HG03558 (cell line): ENCODE measurements at regions not wholly inside any gene's neighbourhood (a gene's known extent, or its start where the extent isn't known, plus 50 kb on each side); places are given as distances from the start of the nearest gene placed in this dataset.

Source experiments
- ATAC-seq: cut with Tn5 transposase; IDR thresholded peaks from one replicate; pipeline ENCODE4 v1.9.1; 2021; ENCODE audit warnings: moderate number of reproducible peaks; ENCODE audit not compliant: unreplicated experiment; ENCODE audit errors: extremely low read depth

DNA sequence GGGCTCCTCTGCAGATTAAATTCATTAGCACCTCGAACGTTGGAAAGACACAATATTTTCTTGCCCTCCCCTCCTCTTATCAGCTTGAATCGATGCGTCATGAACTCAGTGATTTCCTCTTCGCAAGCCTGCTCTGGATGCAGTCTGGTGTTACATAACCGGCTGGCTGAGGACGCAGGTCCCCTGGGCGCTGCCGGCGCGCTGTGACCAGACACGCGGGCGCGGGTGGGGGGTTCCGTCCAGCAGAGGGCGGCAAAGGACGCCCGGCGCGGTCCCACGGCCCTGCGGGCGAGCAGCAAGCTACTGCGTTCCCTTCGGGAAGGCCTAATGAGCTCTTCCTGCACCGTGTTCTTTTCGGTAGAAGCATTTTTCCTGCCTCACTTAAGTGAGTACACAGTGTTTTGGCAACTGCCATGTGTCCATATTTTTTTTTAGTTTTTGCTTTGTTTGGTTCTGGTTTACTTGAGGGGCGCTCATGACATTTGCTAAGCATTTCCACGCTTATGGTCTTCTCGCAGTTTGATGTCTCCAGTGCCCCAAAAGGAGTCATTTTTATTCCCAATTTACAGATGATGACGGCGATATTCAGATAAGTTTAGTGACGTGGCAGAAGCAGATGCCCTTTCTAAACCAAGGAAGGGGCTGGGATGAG lies 112.2 kb upstream of the MBNL2 start:
- ATAC-seq = peak; percentile 92

DNA sequence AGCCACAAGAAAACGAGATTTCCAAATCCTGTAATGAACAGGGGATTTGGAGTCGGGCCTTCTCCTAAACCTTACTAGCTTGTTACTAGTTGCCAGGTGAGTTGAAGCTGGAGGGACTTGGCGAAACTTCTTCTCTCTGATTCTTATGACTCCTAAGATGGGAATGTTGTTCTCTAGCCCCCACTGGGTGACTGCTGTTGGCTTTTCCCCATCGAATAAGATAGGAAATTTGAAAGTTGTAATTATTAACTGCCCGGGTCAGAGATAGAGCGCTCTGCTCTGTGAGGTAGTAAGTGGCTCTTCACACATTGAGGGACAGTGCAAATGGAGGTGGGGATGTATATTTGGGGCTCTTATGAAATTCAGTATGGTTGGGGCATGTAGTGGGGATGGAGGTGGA lies 111.2 kb upstream of the MBNL2 start:
- ATAC-seq = no peak

- ATAC-seq = no peak
These were observed 110.4 kb upstream of the MBNL2 start for GRCh38 chr13:97111756-97112155.

DNA sequence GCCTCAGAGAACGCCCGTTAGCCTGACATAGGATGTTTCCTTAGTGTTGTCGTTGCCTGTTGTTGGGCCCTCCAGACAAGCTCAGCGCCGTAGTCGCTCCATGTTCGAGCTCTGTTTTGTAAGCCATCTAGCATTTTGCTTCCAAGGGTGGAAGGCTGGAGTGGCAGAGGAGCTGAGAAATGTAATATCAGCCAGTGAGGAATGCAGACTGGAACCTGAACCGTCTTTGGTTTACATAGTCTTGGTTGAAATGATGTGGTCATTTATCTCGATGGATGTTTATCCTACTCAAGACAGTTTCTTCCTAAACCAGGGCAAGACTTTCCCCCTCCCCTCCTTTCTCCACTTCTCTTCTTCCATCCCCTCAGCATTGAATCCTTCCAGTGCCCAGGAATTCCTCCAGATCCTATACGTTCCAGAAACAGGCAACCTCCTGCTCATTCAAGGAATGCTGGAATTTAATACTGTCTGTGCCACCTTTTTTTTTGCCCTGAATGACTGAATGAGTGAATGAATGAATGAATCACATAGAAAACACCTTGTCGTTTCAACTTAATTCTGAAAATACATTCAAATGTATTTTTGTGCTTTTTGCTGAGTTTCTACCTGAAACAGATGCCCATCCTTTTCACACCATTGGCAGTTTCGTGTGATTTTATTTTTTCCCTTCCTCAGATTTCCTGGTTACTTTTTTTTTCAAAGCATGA lies 109.5 kb upstream of the MBNL2 start:
- ATAC-seq = no peak

- no peak for ATAC-seq
These were observed 108.7 kb upstream of the MBNL2 start for GRCh38 chr13:97113231-97114001.

DNA sequence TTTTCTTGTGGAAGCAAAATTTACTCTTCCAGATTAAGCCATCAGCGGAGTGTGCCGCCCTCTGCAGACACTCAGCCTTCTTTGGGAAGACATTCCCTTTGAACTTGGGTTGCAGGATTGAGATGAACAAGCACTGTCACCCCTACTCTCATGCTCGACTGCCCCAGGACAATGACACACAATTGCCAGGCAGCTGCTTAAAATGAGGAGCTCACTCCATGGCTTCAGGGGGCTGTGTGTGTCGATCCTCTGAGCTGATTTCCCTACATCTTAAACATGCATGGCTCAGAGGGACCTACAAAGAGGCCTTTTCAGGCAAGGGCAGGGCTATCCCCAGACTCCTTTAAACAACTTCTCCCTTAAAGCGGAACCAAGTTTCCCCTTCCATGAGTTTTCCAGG lies 107.5 kb upstream of the MBNL2 start:
- no peak for ATAC-seq

DNA sequence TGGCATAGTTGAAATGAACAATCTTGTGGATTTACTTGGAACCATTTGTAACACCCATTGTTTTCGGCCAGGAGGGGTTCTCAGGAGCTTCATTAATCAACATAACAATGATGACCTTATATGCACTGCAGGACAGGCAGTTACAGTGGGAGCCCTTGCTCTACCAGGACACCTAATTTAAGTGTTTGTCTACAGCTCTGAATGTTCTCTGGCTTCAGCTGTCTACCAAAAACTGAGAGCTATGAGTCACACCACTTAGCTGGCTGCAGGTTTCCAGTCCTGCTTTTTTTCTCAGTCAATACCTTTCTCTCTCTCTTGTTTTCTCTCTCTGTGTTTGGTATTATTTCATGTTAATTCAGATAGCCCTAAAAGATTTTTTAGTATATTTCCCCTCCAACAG lies 105.4 kb upstream of the MBNL2 start:
- peak; percentile 82 for ATAC-seq

- ATAC-seq = no peak
These were observed 104.7 kb upstream of the MBNL2 start for GRCh38 chr13:97117388-97117910.

- ATAC-seq = no peak
These were observed 102.2 kb upstream of the MBNL2 start for GRCh38 chr13:97119943-97120342.

DNA sequence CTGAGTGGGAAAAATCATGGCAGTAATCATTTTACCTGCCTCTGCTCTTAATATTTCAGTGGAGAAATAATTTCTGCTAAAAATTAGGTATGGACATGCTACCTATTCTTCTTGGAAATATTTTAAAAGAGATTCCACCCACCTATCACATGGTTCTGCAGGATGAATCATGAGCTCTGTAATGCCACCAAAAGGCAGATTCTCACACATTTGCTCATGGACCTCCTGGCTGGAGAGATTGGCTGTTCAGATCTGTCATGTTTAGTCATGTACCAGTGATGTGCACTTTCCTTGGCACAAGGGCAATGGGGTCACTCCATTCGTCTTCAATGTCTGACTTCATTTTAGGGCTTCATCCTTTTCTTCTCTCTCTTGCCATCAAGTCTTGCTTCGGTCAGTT lies 101.8 kb upstream of the MBNL2 start:
- no peak for ATAC-seq

GRCh38 chr13:97120976-97121375 lies 101.2 kb upstream of the MBNL2 start:
- ATAC-seq = no peak

DNA sequence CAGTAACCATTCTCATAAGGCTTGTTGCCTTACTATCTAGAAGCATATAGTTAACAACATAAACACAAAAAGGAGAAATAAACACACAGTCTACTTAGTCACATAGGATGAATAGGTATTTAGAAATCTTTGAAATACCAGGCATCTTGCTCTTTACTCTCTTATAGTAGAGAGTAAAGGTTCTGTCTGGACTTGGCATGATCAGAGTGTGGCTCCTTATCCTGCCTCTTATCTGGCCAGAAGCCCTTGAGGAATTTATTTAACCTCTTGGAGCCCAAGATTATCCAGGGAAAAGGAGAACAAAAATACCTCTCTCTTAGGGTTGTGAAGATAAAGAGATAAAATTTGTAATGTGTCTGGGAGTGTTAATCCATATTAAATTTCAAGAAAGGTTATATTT lies 100.2 kb upstream of the MBNL2 start:
- no peak for ATAC-seq

- ATAC-seq = no peak
These were observed 99.6 kb upstream of the MBNL2 start for GRCh38 chr13:97122381-97122996.

GRCh38 chr13:97124206-97124605 lies 97.9 kb upstream of the MBNL2 start:
- no peak for ATAC-seq

GRCh38 chr13:97124915-97125809 lies 97.0 kb upstream of the MBNL2 start:
- ATAC-seq = peak; percentile 21

DNA sequence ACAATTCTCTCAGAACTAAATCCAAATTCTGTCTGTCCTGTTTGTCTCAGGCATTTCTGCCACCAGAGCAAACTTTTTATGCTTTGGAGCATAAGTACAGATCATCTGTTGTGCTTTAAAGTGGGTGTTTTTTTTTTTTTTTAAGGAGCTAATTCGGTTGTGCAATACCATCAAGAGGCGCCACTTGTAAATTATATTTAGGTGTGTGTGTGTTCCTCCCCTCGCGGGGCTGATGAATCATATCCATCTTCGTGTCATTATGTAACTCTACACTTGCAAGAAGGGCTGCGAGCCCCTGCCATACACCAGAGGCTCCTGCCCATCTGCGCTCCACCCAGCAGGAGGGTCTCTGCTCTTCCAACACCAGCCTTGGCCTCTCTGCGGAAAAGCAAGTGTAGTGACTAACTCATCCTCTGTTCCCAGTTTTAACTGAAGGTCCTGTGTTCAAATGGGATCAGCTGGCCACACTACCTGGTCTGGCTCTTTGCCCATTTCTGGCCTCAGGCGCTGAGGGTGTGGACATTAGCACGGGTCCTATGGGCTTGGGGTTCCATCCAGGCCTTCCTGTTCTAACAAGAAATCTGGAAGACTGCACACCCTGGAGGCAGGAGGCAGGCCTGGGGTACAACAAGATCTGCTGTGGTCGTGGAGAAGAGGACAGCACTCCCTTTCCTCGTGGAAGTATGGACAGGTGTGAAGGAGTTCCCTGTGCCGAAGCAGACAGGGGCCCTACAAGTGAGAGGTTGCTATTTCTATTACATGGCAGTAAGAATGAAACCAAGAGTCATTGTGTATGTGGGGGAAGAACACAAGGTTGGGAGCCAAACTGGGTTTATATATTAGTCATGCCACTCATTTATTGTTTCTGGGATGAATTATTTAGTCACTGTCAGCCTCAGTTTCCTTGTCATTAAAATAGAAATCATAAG lies 96.1 kb upstream of the MBNL2 start:
- peak; percentile 92 for ATAC-seq

DNA sequence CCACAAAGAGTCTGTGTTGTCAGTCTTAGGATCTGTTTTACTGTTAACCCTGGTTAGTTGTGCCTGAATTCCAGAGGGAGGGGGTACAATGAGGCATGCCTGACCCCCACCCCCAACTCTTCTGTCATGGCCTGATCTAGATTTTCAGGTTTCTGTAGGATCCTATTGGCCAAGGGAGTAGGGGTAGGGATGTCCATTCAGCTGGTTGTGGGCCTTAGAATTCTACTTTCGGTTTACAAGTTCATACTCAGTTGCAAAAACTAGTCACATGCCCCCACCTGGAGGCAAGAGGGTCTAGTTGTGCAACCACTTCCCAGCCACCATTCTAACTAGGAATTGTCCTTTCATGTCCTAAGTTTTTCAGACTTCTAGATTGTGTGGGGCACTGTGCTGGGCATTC lies 94.3 kb upstream of the MBNL2 start:
- no peak for ATAC-seq

GRCh38 chr13:97130190-97130589 lies 91.9 kb upstream of the MBNL2 start:
- no peak for ATAC-seq

- no peak for ATAC-seq
These were observed 90.7 kb upstream of the MBNL2 start for GRCh38 chr13:97131447-97131846.
